Effector memory CD8-positive, alpha-beta T cell (primary cell): ENCODE measurements at regions not wholly inside any gene's neighbourhood (a gene's known extent, or its start where the extent isn't known, plus 50 kb on each side); places are given as distances from the start of the nearest gene placed in this dataset.

Experiments used
- ATAC-seq: fragments of 150-1000 bp; cut with Tn5 transposase; replicated peaks from 2 replicates; pipeline ENCODE4 v1.10.0; 2021; ENCODE audit warnings: mild to moderate bottlenecking, moderate library complexity
- DNase-seq, 3 experiments: peaks; one replicate each; pipeline ENCODE4 v3.0.0; 2021
- H3K27ac Mint-ChIP-seq, 2 donors: one replicate each; pipeline ENCODE4 v1.8.0; 2022; ENCODE audit warnings: mild to moderate bottlenecking in 2 of 2, mixed read lengths in 2 of 2, moderate library complexity in 2 of 2
- H3K27me3 Mint-ChIP-seq, 2 donors: one replicate each; pipeline ENCODE4 v1.8.0; 2022; ENCODE audit warnings: mixed read lengths in 2 of 2
- H3K36me3 Mint-ChIP-seq: one replicate; pipeline ENCODE4 v1.8.0; 2022; ENCODE audit warnings: mild to moderate bottlenecking, moderate library complexity, mixed read lengths; ENCODE audit not compliant: insufficient read depth
- H3K4me1 Mint-ChIP-seq, 2 donors: one replicate each; pipeline ENCODE4 v1.8.0; 2022; ENCODE audit warnings: low read depth in 2 of 2, mixed read lengths in 2 of 2
- H3K4me3 Mint-ChIP-seq, 2 donors: one replicate each; pipeline ENCODE4 v1.8.0; 2022; ENCODE audit warnings: mild to moderate bottlenecking in 2 of 2, mixed read lengths in 2 of 2, moderate library complexity in 2 of 2
- H3K9me3 Mint-ChIP-seq, 2 donors: one replicate each; pipeline ENCODE4 v1.8.0; 2022; ENCODE audit warnings: mixed read lengths in 2 of 2

DNA sequence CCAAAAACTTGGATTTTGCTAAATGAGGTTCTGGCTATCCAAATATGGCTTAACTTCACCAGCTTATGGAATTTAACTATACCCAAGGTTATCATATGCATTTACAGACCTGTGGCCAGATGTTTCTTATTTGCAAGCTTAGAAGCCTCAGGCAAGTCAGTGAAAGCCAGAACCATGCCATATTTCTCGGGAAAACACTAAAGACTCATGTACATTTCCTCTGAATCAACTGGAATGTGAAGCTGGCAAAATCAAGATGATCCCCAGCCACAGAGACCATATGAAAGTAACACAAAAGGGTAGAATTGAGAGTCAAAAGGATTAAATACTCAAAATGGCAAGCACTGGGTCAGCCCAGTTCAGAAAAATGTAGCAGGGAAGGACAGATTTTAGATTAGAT is 76.4 kb upstream of the SLC1A1 start:
- no peak overlapping the region for H3K4me3 Mint-ChIP-seq
- no peak overlapping the region for H3K27ac Mint-ChIP-seq
- peaks cover 12 to 14% of the 10 kb centered on the region in 2 donors for H3K27me3 Mint-ChIP-seq
- no peak for DNase-seq
- no peak for ATAC-seq
- peaks cover 3% of the 10 kb centered on the region for H3K36me3 Mint-ChIP-seq
- H3K4me1 Mint-ChIP-seq = no peaks in the 10 kb centered on the region
- H3K9me3 Mint-ChIP-seq = no peaks in the 10 kb centered on the region

DNA sequence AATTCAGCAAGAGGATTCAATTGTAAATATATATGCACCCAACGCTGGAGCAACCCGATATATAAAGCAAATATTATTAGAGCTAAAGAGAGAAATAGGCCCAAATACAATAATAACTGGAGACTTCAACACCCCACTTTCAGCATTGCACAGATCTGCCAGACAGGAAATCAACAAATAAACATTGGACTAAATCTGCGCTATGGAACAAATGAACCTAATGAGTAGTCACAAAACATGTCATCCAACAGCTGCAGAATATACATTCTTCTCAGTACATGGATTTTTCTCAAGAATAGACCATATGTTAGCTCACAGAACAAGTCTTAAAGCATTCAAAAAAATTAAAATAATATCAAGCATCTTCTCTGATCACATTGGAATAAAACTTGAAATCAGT is 86.1 kb upstream of the SLC1A1 start:
- no peak for DNase-seq
- Mint-ChIP-seq H3K27ac (no peak overlapping the region), H3K9me3 (peaks cover 9 to 21% of the 10 kb centered on the region in 2 donors), H3K27me3 (peaks cover 31 to 32% of the 10 kb centered on the region in 2 donors), H3K4me1 (no peaks in the 10 kb centered on the region), H3K36me3 (peaks cover 5% of the 10 kb centered on the region), H3K4me3 (no peak overlapping the region)
- no peak for ATAC-seq

DNA sequence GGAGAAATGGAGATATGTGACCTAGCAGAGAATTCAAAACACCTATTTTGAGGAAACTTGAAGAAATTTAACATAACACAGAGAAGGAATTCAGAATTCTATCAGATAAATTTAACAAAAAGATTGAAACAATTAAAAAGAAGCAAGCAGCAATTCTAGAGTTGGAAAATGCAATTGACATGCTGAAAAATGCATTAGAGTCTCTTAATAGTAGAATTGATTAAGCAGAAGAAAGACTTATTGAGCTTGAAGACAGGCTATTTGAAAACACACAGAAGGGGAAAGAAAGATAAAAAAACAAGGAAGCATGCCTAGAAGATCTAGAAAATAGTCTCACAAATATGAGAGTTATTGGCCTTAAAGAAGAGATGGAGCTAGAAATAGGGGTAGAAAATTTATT is 87.8 kb upstream of the SLC1A1 start:
- Mint-ChIP-seq H3K27ac (no peak overlapping the region), H3K4me3 (no peak overlapping the region), H3K36me3 (peaks cover 6% of the 10 kb centered on the region), H3K4me1 (no peaks in the 10 kb centered on the region), H3K9me3 (peaks cover 9 to 21% of the 10 kb centered on the region in 2 donors), H3K27me3 (peaks cover 47 to 48% of the 10 kb centered on the region in 2 donors)
- ATAC-seq (no peak), DNase-seq (no peak)

DNA sequence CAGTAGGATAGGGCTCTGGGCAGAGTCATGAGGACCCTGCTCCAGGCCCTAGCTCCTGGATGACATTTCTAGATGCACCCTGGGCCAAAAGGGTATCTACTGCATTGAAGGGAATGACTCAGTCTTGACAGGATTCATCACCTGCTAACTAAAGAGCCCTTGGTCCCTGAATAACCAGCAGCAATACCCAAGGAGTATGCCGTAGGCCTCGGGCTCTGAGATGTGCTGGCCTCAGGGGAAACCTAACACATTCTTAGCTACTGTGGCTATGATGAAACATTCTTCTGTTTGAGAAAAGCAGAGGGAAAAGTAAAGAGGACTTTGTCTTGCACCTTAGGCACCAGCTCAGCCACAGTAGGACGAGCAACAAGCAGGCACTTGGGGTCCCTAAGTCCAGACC is 89.5 kb upstream of the SLC1A1 start:
- ATAC-seq = no peak
- Mint-ChIP-seq H3K27ac (no peak overlapping the region), H3K4me1 (no peaks in the 10 kb centered on the region), H3K36me3 (peaks cover 9% of the 10 kb centered on the region), H3K4me3 (no peak overlapping the region), H3K9me3 (peaks cover 9 to 21% of the 10 kb centered on the region in 2 donors), H3K27me3 (peaks cover 52 to 53% of the 10 kb centered on the region in 2 donors)
- no peak for DNase-seq

DNA sequence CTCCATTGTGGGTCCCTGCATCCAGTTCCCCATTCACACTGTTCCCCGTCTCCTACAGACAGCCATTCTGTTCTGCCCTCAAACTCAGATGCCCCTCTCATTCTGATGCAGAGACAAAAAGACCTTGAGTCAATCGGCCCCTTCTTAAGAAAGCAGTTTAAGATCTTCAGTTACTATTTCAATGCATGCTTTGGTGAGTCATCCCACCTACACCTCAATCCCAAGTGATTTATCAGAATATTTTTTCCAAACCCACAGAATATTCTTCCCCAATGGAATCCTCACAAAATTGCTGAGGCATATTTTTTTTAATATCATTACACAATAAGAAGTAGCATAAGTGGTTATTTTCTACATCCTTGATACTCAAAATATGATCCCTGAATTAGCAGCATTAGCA is 92.4 kb upstream of the SLC1A1 start:
- no peak for ATAC-seq
- H3K36me3 Mint-ChIP-seq = peaks cover 11% of the 10 kb centered on the region
- peaks cover 6 to 9% of the 10 kb centered on the region in 2 donors for H3K9me3 Mint-ChIP-seq
- peaks cover 41 to 42% of the 10 kb centered on the region in 2 donors for H3K27me3 Mint-ChIP-seq
- H3K4me1 Mint-ChIP-seq = no peaks in the 10 kb centered on the region
- H3K4me3 Mint-ChIP-seq = no peak overlapping the region
- no peak for DNase-seq
- H3K27ac Mint-ChIP-seq = no peak overlapping the region

DNA sequence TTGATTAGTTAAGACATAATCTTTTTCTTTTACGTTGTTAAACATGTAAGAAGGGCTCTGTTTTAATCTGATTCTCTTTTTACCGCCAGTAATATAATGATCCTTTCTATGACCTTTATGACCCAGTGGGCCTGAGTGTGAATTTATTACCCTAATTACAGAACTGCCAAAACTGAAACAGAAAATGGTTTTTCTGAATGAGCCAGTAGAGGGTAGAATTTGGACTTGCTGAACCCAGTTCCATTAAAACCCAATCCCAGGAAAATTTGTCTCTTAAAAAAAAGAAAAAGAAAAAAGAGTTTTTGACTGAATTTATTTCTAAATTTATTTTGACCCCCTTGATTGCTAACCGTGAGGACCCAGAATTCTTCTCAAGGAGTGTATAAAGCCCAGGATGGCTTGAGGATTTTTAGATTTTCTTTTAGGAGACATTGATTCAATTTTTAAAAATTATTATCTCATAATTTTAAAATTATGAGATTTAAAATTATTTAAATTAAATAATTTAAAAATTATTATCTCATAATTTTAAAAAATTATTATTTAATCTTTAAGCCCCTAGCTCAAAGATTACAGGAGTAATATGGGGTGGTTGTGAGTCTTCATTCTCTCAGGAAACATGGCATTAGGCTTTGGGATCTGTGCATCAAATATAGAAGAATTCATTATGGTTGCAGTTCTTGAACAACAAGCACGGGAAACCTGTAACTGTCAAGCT is 94.1 kb upstream of the GLIS3 start:
- Mint-ChIP-seq H3K4me3 (no peak overlapping the region), H3K27me3 (peaks cover 21 to 24% of the 10 kb centered on the region in 2 donors), H3K27ac (no peak overlapping the region), H3K4me1 (no peaks in the 10 kb centered on the region), H3K36me3 (peaks cover 9% of the 10 kb centered on the region), H3K9me3 (no peaks in the 10 kb centered on the region)
- ATAC-seq (no peak), DNase-seq (no peak)

DNA sequence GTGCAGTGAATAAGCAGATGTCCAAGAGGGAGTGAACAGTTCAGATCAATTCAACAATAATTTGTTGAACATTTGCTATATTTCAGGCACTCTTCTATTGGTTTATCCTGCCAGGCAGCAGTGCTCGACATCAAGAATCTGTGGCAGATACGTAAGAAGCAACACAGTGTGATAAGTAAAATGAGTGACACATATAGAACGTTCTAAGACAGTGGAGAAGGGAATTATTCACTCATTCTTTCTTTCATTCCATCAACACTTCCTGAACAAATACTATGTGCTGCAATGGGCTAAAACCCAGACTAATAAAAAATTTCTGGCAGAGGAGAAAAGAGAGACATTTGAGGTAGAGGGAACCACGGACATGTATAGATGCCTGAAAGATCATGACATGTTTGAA is 89.9 kb upstream of the GLIS3 start:
- DNase-seq (no peak), ATAC-seq (no peak)
- H3K27ac Mint-ChIP-seq = no peak overlapping the region
- peaks cover 2% of the 10 kb centered on the region for H3K36me3 Mint-ChIP-seq
- H3K9me3 Mint-ChIP-seq = no peaks in the 10 kb centered on the region
- H3K27me3 Mint-ChIP-seq = peaks cover 0 to 5% of the 10 kb centered on the region in 2 donors
- no peak overlapping the region for H3K4me3 Mint-ChIP-seq
- H3K4me1 Mint-ChIP-seq = no peaks in the 10 kb centered on the region

DNA sequence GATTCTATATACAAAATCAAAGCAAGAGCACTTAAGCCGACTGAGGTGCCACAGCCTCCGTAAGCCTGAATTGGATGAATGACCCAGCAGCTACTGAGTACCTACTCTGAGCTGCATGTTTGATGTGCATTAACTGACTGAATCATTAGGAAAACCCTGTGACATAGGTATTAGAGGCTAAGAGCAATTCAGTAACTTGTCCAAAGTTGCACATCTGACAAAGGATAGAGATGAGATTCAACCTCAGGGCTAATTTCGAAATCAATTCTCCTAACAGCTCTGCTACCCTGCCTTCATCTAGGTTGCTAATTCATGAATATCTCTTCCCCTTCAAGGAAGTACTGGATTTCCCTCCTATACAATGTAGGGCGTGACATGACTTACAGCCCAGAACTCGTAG is 89.1 kb upstream of the GLIS3 start:
- DNase-seq (no peak), ATAC-seq (no peak)
- H3K4me3 Mint-ChIP-seq = no peak overlapping the region
- no peak overlapping the region for H3K27ac Mint-ChIP-seq
- no peaks in the 10 kb centered on the region for H3K4me1 Mint-ChIP-seq
- peaks cover 2% of the 10 kb centered on the region for H3K36me3 Mint-ChIP-seq
- no peaks in the 10 kb centered on the region for H3K9me3 Mint-ChIP-seq
- peaks cover 0 to 5% of the 10 kb centered on the region in 2 donors for H3K27me3 Mint-ChIP-seq

DNA sequence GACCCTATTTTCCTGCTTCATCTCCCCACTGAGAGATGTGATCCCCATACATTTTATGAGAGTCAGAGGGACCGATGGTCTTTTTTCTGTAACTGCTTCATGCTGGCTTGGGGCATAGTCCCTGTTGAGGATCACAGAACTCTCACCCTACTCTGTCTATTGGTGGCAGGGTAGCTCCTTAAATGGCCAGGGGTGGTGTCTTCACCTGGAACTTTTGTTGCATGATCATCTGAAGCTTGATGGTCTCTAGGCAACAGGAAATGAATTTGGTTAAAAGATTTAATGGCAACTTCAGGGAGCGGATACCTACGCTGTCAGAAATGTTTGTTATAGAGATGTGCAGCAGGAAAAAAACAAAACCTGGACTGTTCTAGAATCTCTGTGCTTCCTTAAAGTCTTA is 87.0 kb upstream of the GLIS3 start:
- Mint-ChIP-seq H3K36me3 (no peaks in the 10 kb centered on the region), H3K27me3 (peaks cover 9% of the 10 kb centered on the region in 2 donors), H3K27ac (no peak overlapping the region), H3K4me1 (no peaks in the 10 kb centered on the region), H3K4me3 (no peak overlapping the region), H3K9me3 (no peaks in the 10 kb centered on the region)
- ATAC-seq (no peak), DNase-seq (no peak)

DNA sequence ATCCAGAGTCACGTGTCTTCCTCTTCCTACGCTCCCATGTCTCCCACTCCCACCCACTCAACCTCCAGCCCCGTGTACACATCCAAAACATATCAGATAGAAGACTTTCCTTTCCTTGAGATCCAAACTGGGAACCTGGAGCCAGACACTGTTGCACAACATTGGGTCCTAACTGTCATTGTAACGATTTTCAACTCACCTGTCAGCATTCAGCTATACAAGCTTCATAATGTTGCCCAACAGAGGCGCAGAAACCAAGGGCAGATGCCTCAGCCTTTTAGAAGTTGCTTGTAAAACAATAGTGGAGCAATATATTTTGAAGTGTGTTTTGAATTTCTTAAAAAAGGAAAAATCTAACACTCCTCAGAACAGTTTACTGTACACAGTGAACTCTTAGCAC is 84.9 kb upstream of the GLIS3 start:
- Mint-ChIP-seq H3K36me3 (no peaks in the 10 kb centered on the region), H3K4me3 (no peak overlapping the region), H3K27me3 (peaks cover 8 to 14% of the 10 kb centered on the region in 2 donors), H3K4me1 (no peaks in the 10 kb centered on the region), H3K27ac (no peak overlapping the region), H3K9me3 (no peaks in the 10 kb centered on the region)
- DNase-seq (no peak), ATAC-seq (no peak)

DNA sequence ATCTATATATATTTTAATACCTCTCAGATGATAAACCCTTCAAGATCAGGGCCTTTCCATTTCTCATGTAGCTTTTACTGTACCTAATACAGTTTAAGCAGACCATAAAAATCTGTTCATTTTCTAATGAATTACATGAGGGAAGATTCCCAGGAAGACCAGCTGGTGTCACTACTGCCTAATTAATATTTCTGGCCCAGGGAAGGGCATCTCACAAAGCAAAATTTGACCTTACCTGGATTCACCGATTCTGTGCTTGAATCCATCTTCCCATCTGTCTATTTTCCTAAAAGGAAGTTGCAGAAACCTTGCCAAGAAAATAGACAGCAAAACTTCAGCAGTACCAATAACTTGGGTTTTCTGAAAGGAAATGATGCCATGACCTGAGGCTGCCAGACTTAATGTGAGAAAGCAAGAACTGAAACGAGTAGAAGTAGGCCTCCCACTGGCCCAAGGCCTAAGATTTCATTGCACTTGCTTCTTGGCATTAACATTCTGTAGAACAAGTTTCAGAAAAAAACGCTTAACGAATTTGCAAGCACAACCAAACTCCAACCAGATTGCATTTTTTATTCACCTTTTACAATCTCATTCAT is 83.0 kb upstream of the GLIS3 start:
- peaks cover 8 to 14% of the 10 kb centered on the region in 2 donors for H3K27me3 Mint-ChIP-seq
- H3K4me1 Mint-ChIP-seq = no peaks in the 10 kb centered on the region
- DNase-seq (peak in 2 of 3 experiments; percentile 4 to 5), ATAC-seq (peak; percentile 40)
- no peak overlapping the region for H3K4me3 Mint-ChIP-seq
- no peaks in the 10 kb centered on the region for H3K36me3 Mint-ChIP-seq
- no peaks in the 10 kb centered on the region for H3K9me3 Mint-ChIP-seq
- no peak overlapping the region for H3K27ac Mint-ChIP-seq

DNA sequence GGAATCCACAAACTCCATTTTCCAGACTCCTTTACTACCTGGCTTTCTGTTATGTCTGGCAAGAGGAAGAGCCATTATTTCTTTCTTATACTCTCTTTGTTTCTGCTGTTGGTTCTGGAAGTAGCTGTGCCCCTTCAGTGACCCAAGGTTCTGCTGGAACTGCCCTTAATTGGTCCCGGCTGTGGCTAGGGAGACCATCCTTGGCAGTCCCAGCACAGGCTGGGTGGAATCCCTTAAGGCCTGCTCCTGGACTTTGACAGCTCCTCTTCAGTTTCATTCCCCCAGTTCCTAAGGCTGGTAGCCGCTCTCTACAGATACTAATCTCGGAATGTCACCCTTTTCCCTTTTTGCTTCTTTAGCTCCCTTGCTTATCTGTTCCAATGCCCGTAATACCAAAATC is 81.9 kb upstream of the GLIS3 start:
- ATAC-seq (no peak), DNase-seq (no peak)
- no peaks in the 10 kb centered on the region for H3K9me3 Mint-ChIP-seq
- no peak overlapping the region for H3K4me3 Mint-ChIP-seq
- H3K27ac Mint-ChIP-seq = no peak overlapping the region
- H3K4me1 Mint-ChIP-seq = no peaks in the 10 kb centered on the region
- H3K27me3 Mint-ChIP-seq = peaks cover 8 to 14% of the 10 kb centered on the region in 2 donors
- H3K36me3 Mint-ChIP-seq = no peaks in the 10 kb centered on the region

DNA sequence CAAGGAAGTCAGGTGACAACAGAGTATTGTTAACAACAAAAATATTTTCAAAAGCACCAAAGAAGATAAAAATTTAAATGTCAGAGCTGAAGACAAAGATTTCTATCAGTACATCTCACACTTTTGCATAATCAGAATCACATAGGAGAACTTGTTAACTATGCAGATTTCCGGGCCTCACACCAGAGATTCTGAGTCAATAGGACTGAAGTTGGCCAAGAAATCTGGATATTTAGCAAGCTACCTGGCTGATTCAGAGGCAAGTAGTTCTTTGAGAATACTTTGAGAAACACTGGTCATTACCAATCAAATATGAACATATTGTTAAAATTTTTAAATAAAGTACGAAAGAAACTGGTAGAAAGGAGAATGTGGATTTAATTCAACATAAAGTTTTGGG is 80.5 kb upstream of the GLIS3 start:
- no peak for ATAC-seq
- Mint-ChIP-seq H3K27ac (no peak overlapping the region), H3K9me3 (no peaks in the 10 kb centered on the region), H3K4me3 (no peak overlapping the region), H3K4me1 (no peaks in the 10 kb centered on the region), H3K36me3 (no peaks in the 10 kb centered on the region), H3K27me3 (peaks cover 8 to 23% of the 10 kb centered on the region in 2 donors)
- no peak for DNase-seq

DNA sequence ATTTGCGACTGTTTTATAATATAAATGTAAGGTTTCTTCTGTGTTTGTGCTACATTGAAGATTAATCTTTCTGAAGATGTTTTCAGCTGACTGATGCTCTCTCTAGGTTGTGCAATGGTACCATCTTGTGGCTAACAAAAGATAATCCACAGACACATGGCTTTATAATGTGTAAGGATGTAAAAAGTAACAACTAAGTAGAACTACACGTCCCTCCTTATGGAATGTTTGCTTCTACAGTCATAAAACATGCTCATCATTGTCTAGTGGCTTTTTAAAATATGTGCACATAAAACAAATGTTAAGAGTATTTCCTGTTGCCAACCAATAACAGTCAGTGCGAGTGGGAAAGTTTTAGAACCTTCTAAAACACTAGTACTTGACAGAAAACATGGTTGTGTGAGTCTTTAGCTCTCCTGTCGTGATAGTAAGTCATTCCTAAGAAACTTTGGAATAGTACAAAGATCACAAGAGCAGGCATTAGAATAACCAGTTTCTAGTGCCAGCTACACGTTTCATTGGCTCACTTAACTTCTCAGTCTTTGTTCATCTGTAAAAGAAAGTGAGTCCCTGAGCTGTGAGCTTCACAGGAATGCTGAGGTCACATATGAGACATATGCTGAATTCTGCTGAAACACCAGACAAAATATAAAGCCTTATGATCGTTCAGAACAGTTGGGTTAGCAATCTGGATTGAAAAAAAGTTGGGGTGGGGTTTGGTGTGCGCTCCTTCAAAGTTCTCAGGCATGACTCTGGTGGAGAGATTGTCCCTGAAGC is 75.7 kb upstream of the GLIS3 start:
- Mint-ChIP-seq H3K27me3 (peaks cover 28 to 45% of the 10 kb centered on the region in 2 donors), H3K27ac (no peak overlapping the region), H3K4me3 (no peak overlapping the region), H3K9me3 (no peaks in the 10 kb centered on the region), H3K4me1 (no peaks in the 10 kb centered on the region), H3K36me3 (no peaks in the 10 kb centered on the region)
- peak; percentile 43 for ATAC-seq
- DNase-seq = no peak
